K562 (cell line): ENCODE measurements at regions not wholly inside any gene's neighbourhood (a gene's known extent, or its start where the extent isn't known, plus 50 kb on each side); places are given as distances from the start of the nearest gene placed in this dataset.

ENCODE experiments used
- EGR1 ChIP-seq: fragments of 450-650 bp; conservative IDR thresholded peaks from 2 replicates; pipeline ENCODE4 v1.6.1; 2017; ENCODE audit warnings: mild to moderate bottlenecking
- HDAC2 ChIP-seq: fragments of 450-650 bp; IDR thresholded peaks from 2 replicates; pipeline ENCODE4 v1.6.1; 2016; ENCODE audit warnings: mild to moderate bottlenecking
- JUN ChIP-seq, 2 experiments: sonication (generic) in 1 of 2; formaldehyde crosslinking in 1 of 2; IDR thresholded peaks; 2 replicates each; pipeline versions ENCODE4 v1.6.1 to v1.8.0; 2012 to 2022; ENCODE audit warnings: borderline replicate concordance in 2 of 2, mild to moderate bottlenecking in 2 of 2, improper control_type of control experiment in 1 of 2, low read depth in 1 of 2, low read length in 1 of 2, missing genetic modification reagents in 1 of 2
- POLR2A ChIP-seq: fragments of 450-650 bp; conservative IDR thresholded peaks from 2 replicates; pipeline ENCODE4 v1.6.1; 2016
- SMARCB1 ChIP-seq: IDR thresholded peaks from 2 replicates; pipeline ENCODE4 v1.6.1; 2011; ENCODE audit warnings: improper control_type of control experiment, low read depth; ENCODE audit not compliant: insufficient read length
- TRIM28 ChIP-seq: fragments of 450-650 bp; IDR thresholded peaks from 2 replicates; pipeline ENCODE4 v1.6.1; 2017
- ZNF75A ChIP-seq: fragments of 450-650 bp; formaldehyde crosslinking; IDR thresholded peaks from 2 replicates; pipeline ENCODE4 v1.4.0; 2020; ENCODE audit warnings: mild to moderate bottlenecking
- TF ChIP-seq, protein P1 (sequence below), 3 experiments: IDR thresholded peaks in 2 of 3; conservative IDR thresholded peaks in 1 of 3; 2 replicates each; pipeline ENCODE4 v1.5.1; 2011 to 2012; ENCODE audit warnings: low read length in 3 of 3, mild to moderate bottlenecking in 3 of 3, control low read depth in 2 of 3, improper control_type of control experiment in 1 of 3, inconsistent platforms in 1 of 3, low read depth in 1 of 3, mixed read lengths in 1 of 3, moderate library complexity in 1 of 3; ENCODE audit not compliant: insufficient read depth in 2 of 3
- TF ChIP-seq, protein P2 (sequence below): sonication (generic); formaldehyde crosslinking; IDR thresholded peaks from 2 replicates; pipeline ENCODE4 v1.8.0; 2022; ENCODE audit warnings: mild to moderate bottlenecking, missing genetic modification reagents, borderline replicate concordance

DNA sequence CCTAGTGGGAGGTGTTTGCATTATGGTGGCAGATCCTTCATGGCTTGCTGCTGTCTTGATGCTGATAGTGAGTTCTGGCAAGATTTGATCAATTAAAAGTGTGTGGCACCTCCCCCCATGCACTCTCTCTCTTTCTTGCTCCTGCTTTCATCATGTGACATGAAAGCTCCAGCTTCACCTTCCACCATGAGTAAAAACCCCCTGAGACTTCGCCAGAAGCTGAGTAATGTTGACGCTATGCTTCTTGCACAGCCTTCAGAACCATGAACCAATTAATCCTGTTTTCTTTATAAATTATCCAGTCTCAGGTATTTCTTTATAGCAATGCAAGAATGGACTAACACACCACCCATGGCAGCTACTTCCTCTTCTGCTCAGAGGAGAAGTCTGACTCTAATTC lies 2181.4 kb upstream of the PIK3C3 start:
- TF ChIP-seq, protein P1, sequence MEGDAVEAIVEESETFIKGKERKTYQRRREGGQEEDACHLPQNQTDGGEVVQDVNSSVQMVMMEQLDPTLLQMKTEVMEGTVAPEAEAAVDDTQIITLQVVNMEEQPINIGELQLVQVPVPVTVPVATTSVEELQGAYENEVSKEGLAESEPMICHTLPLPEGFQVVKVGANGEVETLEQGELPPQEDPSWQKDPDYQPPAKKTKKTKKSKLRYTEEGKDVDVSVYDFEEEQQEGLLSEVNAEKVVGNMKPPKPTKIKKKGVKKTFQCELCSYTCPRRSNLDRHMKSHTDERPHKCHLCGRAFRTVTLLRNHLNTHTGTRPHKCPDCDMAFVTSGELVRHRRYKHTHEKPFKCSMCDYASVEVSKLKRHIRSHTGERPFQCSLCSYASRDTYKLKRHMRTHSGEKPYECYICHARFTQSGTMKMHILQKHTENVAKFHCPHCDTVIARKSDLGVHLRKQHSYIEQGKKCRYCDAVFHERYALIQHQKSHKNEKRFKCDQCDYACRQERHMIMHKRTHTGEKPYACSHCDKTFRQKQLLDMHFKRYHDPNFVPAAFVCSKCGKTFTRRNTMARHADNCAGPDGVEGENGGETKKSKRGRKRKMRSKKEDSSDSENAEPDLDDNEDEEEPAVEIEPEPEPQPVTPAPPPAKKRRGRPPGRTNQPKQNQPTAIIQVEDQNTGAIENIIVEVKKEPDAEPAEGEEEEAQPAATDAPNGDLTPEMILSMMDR (IDR thresholded peaks at IDR 0.05 in 2 of 3, conservative IDR thresholded peaks at IDR 0.05 in 1 of 3; ENCODE audit: insufficient read depth in 2 of 3, low read depth in 1 of 3, low read length in 3 of 3), result no peak
- TF ChIP-seq, protein P2, sequence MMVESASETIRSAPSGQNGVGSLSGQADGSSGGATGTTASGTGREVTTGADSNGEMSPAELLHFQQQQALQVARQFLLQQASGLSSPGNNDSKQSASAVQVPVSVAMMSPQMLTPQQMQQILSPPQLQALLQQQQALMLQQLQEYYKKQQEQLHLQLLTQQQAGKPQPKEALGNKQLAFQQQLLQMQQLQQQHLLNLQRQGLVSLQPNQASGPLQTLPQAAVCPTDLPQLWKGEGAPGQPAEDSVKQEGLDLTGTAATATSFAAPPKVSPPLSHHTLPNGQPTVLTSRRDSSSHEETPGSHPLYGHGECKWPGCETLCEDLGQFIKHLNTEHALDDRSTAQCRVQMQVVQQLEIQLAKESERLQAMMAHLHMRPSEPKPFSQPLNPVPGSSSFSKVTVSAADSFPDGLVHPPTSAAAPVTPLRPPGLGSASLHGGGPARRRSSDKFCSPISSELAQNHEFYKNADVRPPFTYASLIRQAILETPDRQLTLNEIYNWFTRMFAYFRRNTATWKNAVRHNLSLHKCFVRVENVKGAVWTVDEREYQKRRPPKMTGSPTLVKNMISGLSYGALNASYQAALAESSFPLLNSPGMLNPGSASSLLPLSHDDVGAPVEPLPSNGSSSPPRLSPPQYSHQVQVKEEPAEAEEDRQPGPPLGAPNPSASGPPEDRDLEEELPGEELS (CRISPR knock-in tag), result no peak
- TF ChIP-seq JUN (IDR thresholded peaks at IDR 0.05; ENCODE audit: borderline replicate concordance, low read depth, low read length), result no peak
- no peak for TF ChIP-seq JUN (CRISPR knock-in tag; IDR thresholded peaks at IDR 0.05; ENCODE audit: borderline replicate concordance)
- no peak for TF ChIP-seq HDAC2
- TF ChIP-seq EGR1, result no peak
- TF ChIP-seq ZNF75A (CRISPR knock-in tag), result no peak
- no peak for TF ChIP-seq TRIM28
- no peak for TF ChIP-seq SMARCB1
- no peak for TF ChIP-seq POLR2A
